RWPE2 (cell line): ENCODE measurements at regions not wholly inside any gene's neighbourhood (a gene's known extent, or its start where the extent isn't known, plus 50 kb on each side); places are given as distances from the start of the nearest gene placed in this dataset.

Experiments used
- ATAC-seq: fragments of 200-7000 bp; cut with Tn5 transposase; 3 replicates; pipeline ENCODE4 v1.9.1; 2021; ENCODE audit warnings: low read depth
- DNase-seq: peaks from one replicate; pipeline ENCODE4 v3.0.0-alpha.2; 2020; ENCODE audit warnings: low spot score
- H3K27ac ChIP-seq: fragments of 450-650 bp; 2 replicates; pipeline ENCODE4 v1.5.1; 2017; ENCODE audit warnings: mild to moderate bottlenecking; ENCODE audit not compliant: poor library complexity, severe bottlenecking
- H3K27me3 ChIP-seq: fragments of 250-450 bp; sonication (Bioruptor Pico); 2 replicates; pipeline ENCODE4 v1.5.1; 2021; ENCODE audit warnings: mild to moderate bottlenecking, moderate library complexity; ENCODE audit not compliant: insufficient read depth, poor library complexity, severe bottlenecking
- H3K36me3 ChIP-seq: fragments of 250-450 bp; sonication (Bioruptor Pico); 2 replicates; pipeline ENCODE4 v1.5.1; 2020; ENCODE audit warnings: low read depth, mild to moderate bottlenecking, moderate library complexity
- H3K4me1 ChIP-seq: fragments of 250-450 bp; sonication (Bioruptor Pico); 2 replicates; pipeline ENCODE4 v1.5.1; 2021; ENCODE audit warnings: mild to moderate bottlenecking, moderate library complexity; ENCODE audit not compliant: insufficient read depth, poor library complexity, severe bottlenecking
- H3K4me3 ChIP-seq: fragments of 250-450 bp; sonication (Bioruptor Pico); 2 replicates; pipeline ENCODE4 v1.5.1; 2021; ENCODE audit warnings: mild to moderate bottlenecking, moderate library complexity; ENCODE audit not compliant: severe bottlenecking
- H3K9me3 ChIP-seq: fragments of 250-450 bp; sonication (Bioruptor Pico); 2 replicates; pipeline ENCODE4 v1.5.1; 2021; ENCODE audit warnings: mild to moderate bottlenecking, moderate library complexity; ENCODE audit not compliant: severe bottlenecking
- CTCF ChIP-seq: fragments of 450-650 bp; IDR thresholded peaks from one replicate; pipeline ENCODE4 v1.5.1; 2017; ENCODE audit warnings: mild to moderate bottlenecking, moderate library complexity; ENCODE audit not compliant: poor library complexity, severe bottlenecking

GRCh38 chr4:149008415-149009025 is 566.3 kb upstream of the NR3C2 start:
- Histone ChIP-seq H3K27ac (no peak overlapping the region), H3K4me1 (no peaks in the 10 kb centered on the region), H3K27me3 (no peaks in the 10 kb centered on the region), H3K4me3 (no peak overlapping the region), H3K36me3 (no peaks in the 10 kb centered on the region), H3K9me3 (no peaks in the 10 kb centered on the region)
- TF ChIP-seq CTCF: no peak
- ATAC-seq (no peak), DNase-seq (no peak)

GRCh38 chr4:149005191-149005590 is 563.0 kb upstream of the NR3C2 start:
- Histone ChIP-seq H3K27ac (no peak overlapping the region), H3K4me1 (no peaks in the 10 kb centered on the region), H3K9me3 (no peaks in the 10 kb centered on the region), H3K27me3 (no peaks in the 10 kb centered on the region), H3K36me3 (no peaks in the 10 kb centered on the region), H3K4me3 (no peak overlapping the region)
- DNase-seq: no peak
- no peak for TF ChIP-seq CTCF
- ATAC-seq: no peak

- TF ChIP-seq CTCF: no peak
- H3K9me3 ChIP-seq: no peaks in the 10 kb centered on the region
- peaks cover 2% of the 10 kb centered on the region for H3K27me3 ChIP-seq
- DNase-seq: no peak
- H3K36me3 ChIP-seq: no peaks in the 10 kb centered on the region
- ATAC-seq: no peak
- no peak overlapping the region for H3K27ac ChIP-seq
- H3K4me3 ChIP-seq: no peak overlapping the region
- no peaks in the 10 kb centered on the region for H3K4me1 ChIP-seq
Measured at GRCh38 chr4:148999924-149000323, 557.7 kb upstream of the NR3C2 start.

- no peaks in the 10 kb centered on the region for H3K4me1 ChIP-seq
- no peak overlapping the region for H3K4me3 ChIP-seq
- peak; percentile 25 for TF ChIP-seq CTCF
- H3K27ac ChIP-seq: no peak overlapping the region
- DNase-seq (no peak), ATAC-seq (no peak)
- no peaks in the 10 kb centered on the region for H3K9me3 ChIP-seq
- H3K36me3 ChIP-seq: no peaks in the 10 kb centered on the region
- peaks cover 2% of the 10 kb centered on the region for H3K27me3 ChIP-seq
Measured at GRCh38 chr4:148998719-148999118, 556.5 kb upstream of the NR3C2 start.

- no peak for DNase-seq
- 0 out of 3 replicates have a peak, but pooled peaks have one; percentile 19 for ATAC-seq
- Histone ChIP-seq H3K4me1 (no peaks in the 10 kb centered on the region), H3K27me3 (no peaks in the 10 kb centered on the region), H3K9me3 (no peaks in the 10 kb centered on the region), H3K27ac (no peak overlapping the region), H3K36me3 (no peaks in the 10 kb centered on the region), H3K4me3 (no peak overlapping the region)
- TF ChIP-seq CTCF: no peak
Measured at GRCh38 chr4:148986951-148987350, 544.7 kb upstream of the NR3C2 start.
